DND-41 (cell line): ENCODE measurements at regions not wholly inside any gene's neighbourhood (a gene's known extent, or its start where the extent isn't known, plus 50 kb on each side); places are given as distances from the start of the nearest gene placed in this dataset.

ENCODE experiments used
- CTCF ChIP-seq: IDR thresholded peaks from 2 replicates; pipeline ENCODE4 v1.5.1; 2012; ENCODE audit warnings: borderline replicate concordance, low read length, moderate library complexity, mild to moderate bottlenecking; ENCODE audit not compliant: poor library complexity, severe bottlenecking; ENCODE audit errors: extremely low read depth
- EZH2 ChIP-seq: IDR thresholded peaks from 3 replicates; pipeline ENCODE4 v1.6.1; 2012; ENCODE audit warnings: borderline replicate concordance, low read depth, mild to moderate bottlenecking, moderate library complexity, low read length, inconsistent platforms; ENCODE audit not compliant: severe bottlenecking

- TF ChIP-seq CTCF (no peak), EZH2 (no peak)
Observed at GRCh38 chr5:164600274-164600673, 1094.9 kb downstream of the MAT2B start.
